Astrocyte of the spinal cord (primary cell): ENCODE measurements at regions not wholly inside any gene's neighbourhood (a gene's known extent, or its start where the extent isn't known, plus 50 kb on each side); places are given as distances from the start of the nearest gene placed in this dataset.

Experiments used
- DNase-seq: peaks from one replicate; pipeline ENCODE4 v3.0.0; 2011; ENCODE audit warnings: low read depth, low spot score
- H3K4me3 ChIP-seq: 2 replicates; pipeline ENCODE4 v1.5.1; 2011; ENCODE audit warnings: low read depth, mild to moderate bottlenecking, low read length, moderate library complexity
- CTCF ChIP-seq: IDR thresholded peaks from 2 replicates; pipeline ENCODE4 v1.5.1; 2012; ENCODE audit warnings: low read depth, mild to moderate bottlenecking, low read length, inconsistent platforms
- in situ Hi-C: cut with HindIII; loops from 2 replicates; pipeline ENCODE4 v1.10.0; 2017; ENCODE audit warnings: low sequenced_read_pairs

- in situ Hi-C loops, result no loop called here
- no peak overlapping the region for H3K4me3 ChIP-seq
- peak; percentile 96 for DNase-seq
- TF ChIP-seq CTCF, result no peak
These were observed 78.9 kb upstream of the RPS23 start for GRCh38 chr5:82356808-82357671.

- in situ Hi-C loops, result no loop called here
- no peak for TF ChIP-seq CTCF
- no peak for DNase-seq
- no peak overlapping the region for H3K4me3 ChIP-seq
These were observed 77.9 kb upstream of the RPS23 start for GRCh38 chr5:82356021-82356420.

GRCh38 chr5:82355496-82355895 lies 77.3 kb upstream of the RPS23 start:
- no peak for TF ChIP-seq CTCF
- in situ Hi-C loops, result no loop called here
- no peak for DNase-seq
- no peak overlapping the region for H3K4me3 ChIP-seq

GRCh38 chr5:82355053-82355452 lies 76.9 kb upstream of the RPS23 start:
- in situ Hi-C loops, result no loop called here
- DNase-seq, result no peak
- no peak overlapping the region for H3K4me3 ChIP-seq
- TF ChIP-seq CTCF, result no peak

GRCh38 chr5:82354543-82354942 lies 76.4 kb upstream of the RPS23 start:
- H3K4me3 ChIP-seq, result no peak overlapping the region
- DNase-seq, result no peak
- in situ Hi-C loops, result no loop called here
- TF ChIP-seq CTCF, result no peak

GRCh38 chr5:82353522-82353921 lies 75.4 kb upstream of the RPS23 start:
- DNase-seq, result no peak
- in situ Hi-C loops, result no loop called here
- no peak overlapping the region for H3K4me3 ChIP-seq
- TF ChIP-seq CTCF, result no peak
